ENCODE measurements at regions not wholly inside any gene's neighbourhood (a gene's known extent, or its start where the extent isn't known, plus 50 kb on each side); places are given as distances from the start of the nearest gene placed in this dataset.
"Not testable (repeated sequence)": the region's sequence is repeated elsewhere in the genome, so short reads cannot be mapped to it uniquely, and the experiment has no call there.

- no peaks in the 10 kb centered on the region for H3F3A ChIP-seq (ENCODE audit: insufficient read depth, low read length, poor library complexity, severe bottlenecking)
- H3K9me3 ChIP-seq (ENCODE audit: low read length): no peaks in the 10 kb centered on the region
- no peak overlapping the region for H3K4me3 ChIP-seq (ENCODE audit: low read length)
- TF ChIP-seq TAF1 (IDR thresholded peaks at IDR 0.05; ENCODE audit: low read depth) (no peak), REST (IDR thresholded peaks at IDR 0.05; ENCODE audit: borderline replicate concordance) (no peak), POLR2AphosphoS5 (IDR thresholded peaks at IDR 0.05) (no peak), CTCF (IDR thresholded peaks at IDR 0.05; ENCODE audit: poor library complexity, severe bottlenecking) (no peak), EZH2 (IDR thresholded peaks at IDR 0.05; ENCODE audit: borderline replicate concordance, insufficient read depth, low read length, poor library complexity, severe bottlenecking) (no peak), RAD21 (conservative IDR thresholded peaks at IDR 0.05) (no peak), EP300 (conservative IDR thresholded peaks at IDR 0.05; ENCODE audit: poor library complexity, severe bottlenecking) (no peak), SMC3 (conservative IDR thresholded peaks at IDR 0.05; ENCODE audit: poor library complexity) (no peak)
- no peak overlapping the region for H2AFZ ChIP-seq (ENCODE audit: low read depth, low read length)
- no peaks in the 10 kb centered on the region for H3K36me3 ChIP-seq (ENCODE audit: insufficient read depth, low read length)
- no peaks in the 10 kb centered on the region for H3K9me2 ChIP-seq (ENCODE audit: insufficient read depth, low read length)
- no peaks in the 10 kb centered on the region for H4K20me1 ChIP-seq (ENCODE audit: insufficient read depth)
- no peaks in the 10 kb centered on the region for H3K79me2 ChIP-seq (replicated peaks; ENCODE audit: insufficient read depth, low read length)
- H3K4me2 ChIP-seq (ENCODE audit: low read length): no peak overlapping the region
- H3K27me3 ChIP-seq (ENCODE audit: insufficient read depth, low read depth, low read length): no peaks in the 10 kb centered on the region
- H3K27ac ChIP-seq (ENCODE audit: low read length): no peak overlapping the region
- H3K9ac ChIP-seq (ENCODE audit: low read length): no peak overlapping the region
These were observed 967.2 kb downstream of the XPNPEP1 start for GRCh38 chr10:108956149-108956548.

- not testable (repeated sequence) for H3K9ac ChIP-seq (ENCODE audit: low read length); H3K9me3 ChIP-seq (ENCODE audit: low read length); H3K4me2 ChIP-seq (ENCODE audit: low read length); H3K79me2 ChIP-seq (replicated peaks; ENCODE audit: insufficient read depth, low read length); H2AFZ ChIP-seq (ENCODE audit: low read depth, low read length); H3K36me3 ChIP-seq (ENCODE audit: insufficient read depth, low read length); H3K27ac ChIP-seq (ENCODE audit: low read length); H4K20me1 ChIP-seq (ENCODE audit: insufficient read depth); H3K4me3 ChIP-seq (ENCODE audit: low read length); H3K27me3 ChIP-seq (ENCODE audit: insufficient read depth, low read depth, low read length); H3F3A ChIP-seq (ENCODE audit: insufficient read depth, low read length, poor library complexity, severe bottlenecking); H3K9me2 ChIP-seq (ENCODE audit: insufficient read depth, low read length)
These were observed 1003.3 kb downstream of the XPNPEP1 start for GRCh38 chr10:108920029-108920428.

GRCh38 chr10:108913300-108913699 is 1010.0 kb downstream of the XPNPEP1 start:
- no peak overlapping the region for H3K4me2 ChIP-seq (ENCODE audit: low read length)
- H2AFZ ChIP-seq (ENCODE audit: low read depth, low read length): no peak overlapping the region
- no peaks in the 10 kb centered on the region for H3K27me3 ChIP-seq (ENCODE audit: insufficient read depth, low read depth, low read length)
- no peaks in the 10 kb centered on the region for H3F3A ChIP-seq (ENCODE audit: insufficient read depth, low read length, poor library complexity, severe bottlenecking)
- no peak overlapping the region for H3K4me3 ChIP-seq (ENCODE audit: low read length)
- no peak overlapping the region for H3K27ac ChIP-seq (ENCODE audit: low read length)
- no peaks in the 10 kb centered on the region for H3K9me3 ChIP-seq (ENCODE audit: low read length)
- TF ChIP-seq MXI1 (conservative IDR thresholded peaks at IDR 0.05; ENCODE audit: poor library complexity, severe bottlenecking) (no peak), SMC3 (conservative IDR thresholded peaks at IDR 0.05; ENCODE audit: poor library complexity) (no peak), POLR2AphosphoS5 (IDR thresholded peaks at IDR 0.05) (no peak), TAF1 (IDR thresholded peaks at IDR 0.05; ENCODE audit: low read depth) (no peak), CTCF (IDR thresholded peaks at IDR 0.05; ENCODE audit: poor library complexity, severe bottlenecking) (no peak), RAD21 (conservative IDR thresholded peaks at IDR 0.05) (no peak), EP300 (conservative IDR thresholded peaks at IDR 0.05; ENCODE audit: poor library complexity, severe bottlenecking) (no peak), REST (IDR thresholded peaks at IDR 0.05; ENCODE audit: borderline replicate concordance) (no peak), EZH2 (IDR thresholded peaks at IDR 0.05; ENCODE audit: borderline replicate concordance, insufficient read depth, low read length, poor library complexity, severe bottlenecking) (no peak)
- H3K36me3 ChIP-seq (ENCODE audit: insufficient read depth, low read length): no peaks in the 10 kb centered on the region
- no peaks in the 10 kb centered on the region for H3K9me2 ChIP-seq (ENCODE audit: insufficient read depth, low read length)
- H3K79me2 ChIP-seq (replicated peaks; ENCODE audit: insufficient read depth, low read length): no peaks in the 10 kb centered on the region
- H4K20me1 ChIP-seq (ENCODE audit: insufficient read depth): no peaks in the 10 kb centered on the region
- H3K9ac ChIP-seq (ENCODE audit: low read length): no peak overlapping the region
